HL-60 (cell line): ENCODE measurements at regions not wholly inside any gene's neighbourhood (a gene's known extent, or its start where the extent isn't known, plus 50 kb on each side); places are given as distances from the start of the nearest gene placed in this dataset.
"Not testable (repeated sequence)": the region's sequence is repeated elsewhere in the genome, so short reads cannot be mapped to it uniquely, and the experiment has no call there.

Experiments
- GABPA ChIP-seq: IDR thresholded peaks from 2 replicates; pipeline ENCODE4 v1.6.1; 2012; ENCODE audit warnings: low read depth
- POLR2AphosphoS5 ChIP-seq: IDR thresholded peaks from 2 replicates; pipeline ENCODE4 v1.6.1; 2012; ENCODE audit warnings: low read depth
- REST ChIP-seq: IDR thresholded peaks from 2 replicates; pipeline ENCODE4 v1.6.1; 2012; ENCODE audit warnings: low read depth; ENCODE audit not compliant: insufficient replicate concordance
- SPI1 ChIP-seq: IDR thresholded peaks from 2 replicates; pipeline ENCODE4 v1.6.1; 2012; ENCODE audit warnings: low read depth, mild to moderate bottlenecking, borderline replicate concordance
- TF ChIP-seq, protein P1 (sequence below): IDR thresholded peaks from one replicate; pipeline ENCODE4 v1.5.1; 2011; ENCODE audit warnings: low read length, control low read depth, inconsistent platforms; ENCODE audit not compliant: insufficient read depth

GRCh38 chr4:49519150-49520035 lies 533.3 kb downstream of the CWH43 start:
- TF ChIP-seq, protein P1, sequence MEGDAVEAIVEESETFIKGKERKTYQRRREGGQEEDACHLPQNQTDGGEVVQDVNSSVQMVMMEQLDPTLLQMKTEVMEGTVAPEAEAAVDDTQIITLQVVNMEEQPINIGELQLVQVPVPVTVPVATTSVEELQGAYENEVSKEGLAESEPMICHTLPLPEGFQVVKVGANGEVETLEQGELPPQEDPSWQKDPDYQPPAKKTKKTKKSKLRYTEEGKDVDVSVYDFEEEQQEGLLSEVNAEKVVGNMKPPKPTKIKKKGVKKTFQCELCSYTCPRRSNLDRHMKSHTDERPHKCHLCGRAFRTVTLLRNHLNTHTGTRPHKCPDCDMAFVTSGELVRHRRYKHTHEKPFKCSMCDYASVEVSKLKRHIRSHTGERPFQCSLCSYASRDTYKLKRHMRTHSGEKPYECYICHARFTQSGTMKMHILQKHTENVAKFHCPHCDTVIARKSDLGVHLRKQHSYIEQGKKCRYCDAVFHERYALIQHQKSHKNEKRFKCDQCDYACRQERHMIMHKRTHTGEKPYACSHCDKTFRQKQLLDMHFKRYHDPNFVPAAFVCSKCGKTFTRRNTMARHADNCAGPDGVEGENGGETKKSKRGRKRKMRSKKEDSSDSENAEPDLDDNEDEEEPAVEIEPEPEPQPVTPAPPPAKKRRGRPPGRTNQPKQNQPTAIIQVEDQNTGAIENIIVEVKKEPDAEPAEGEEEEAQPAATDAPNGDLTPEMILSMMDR, result not testable (repeated sequence)
- not testable (repeated sequence) for TF ChIP-seq POLR2AphosphoS5, SPI1, REST, GABPA
